Neutrophil (primary cell): ENCODE measurements at regions not wholly inside any gene's neighbourhood (a gene's known extent, or its start where the extent isn't known, plus 50 kb on each side); places are given as distances from the start of the nearest gene placed in this dataset.

Experiments
- H3K27ac ChIP-seq: fragments of 200-600 bp; sonication (generic); 2 replicates; pipeline ENCODE4 v1.5.1; 2016; ENCODE audit warnings: mild to moderate bottlenecking, moderate library complexity
- H3K27me3 ChIP-seq: fragments of 200-600 bp; sonication (generic); 2 replicates; pipeline ENCODE4 v1.6.0; 2016; ENCODE audit warnings: mild to moderate bottlenecking
- H3K36me3 ChIP-seq: fragments of 200-600 bp; sonication (generic); 2 replicates; pipeline ENCODE4 v1.5.1; 2017
- H3K4me1 ChIP-seq, 2 experiments: fragments of 200-600 bp in 1 of 2; sonication (generic) in 1 of 2; 1 replicate in 1 of 2; 2 replicates in 1 of 2; pipeline versions ENCODE4 v1.5.1 to v1.6.1; 2013 to 2016; ENCODE audit warnings: low read depth in 1 of 2, low read length in 1 of 2, mild to moderate bottlenecking in 1 of 2, moderate library complexity in 1 of 2; ENCODE audit not compliant: control insufficient read depth in 1 of 2, insufficient read depth in 1 of 2
- H3K4me3 ChIP-seq, 2 experiments: fragments of 200-600 bp in 1 of 2; sonication (generic) in 1 of 2; 1 replicate in 1 of 2; 2 replicates in 1 of 2; pipeline ENCODE4 v1.5.1; 2013 to 2016; ENCODE audit warnings: low read depth in 1 of 2, low read length in 1 of 2, mild to moderate bottlenecking in 1 of 2, moderate library complexity in 1 of 2
- H3K9me3 ChIP-seq: fragments of 200-600 bp; sonication (generic); 2 replicates; pipeline ENCODE4 v1.5.1; 2016
- CTCF ChIP-seq: fragments of 200-600 bp; sonication (generic); IDR thresholded peaks from 2 replicates; pipeline ENCODE4 v1.5.1; 2016; ENCODE audit warnings: antibody characterized with exemption

DNA sequence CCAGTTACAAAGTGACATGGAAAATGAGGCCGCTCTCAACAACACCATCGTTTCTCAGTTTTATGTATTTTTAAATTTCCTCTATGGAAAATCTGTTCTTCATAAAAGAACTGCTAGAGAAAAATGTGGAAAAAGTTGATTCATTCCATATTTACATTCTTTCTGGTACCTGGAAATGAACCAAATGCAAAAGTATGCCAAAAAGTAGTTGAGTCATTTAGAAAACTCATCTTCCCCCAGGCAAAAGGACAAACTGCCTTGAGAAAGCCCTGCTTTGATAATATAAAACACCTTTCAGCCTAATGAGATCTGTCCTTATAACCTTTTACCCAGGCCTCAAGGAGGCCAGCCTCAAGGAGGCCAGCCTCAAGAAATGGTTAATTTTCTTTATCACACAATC, 283.0 kb upstream of the VEPH1 start:
- Histone ChIP-seq H3K4me3 (no peak overlapping the region), H3K27me3 (no peaks in the 10 kb centered on the region), H3K4me1 (no peaks in the 10 kb centered on the region), H3K9me3 (no peaks in the 10 kb centered on the region), H3K27ac (no peak overlapping the region), H3K36me3 (no peaks in the 10 kb centered on the region)
- no peak for TF ChIP-seq CTCF

- H3K27ac ChIP-seq = no peak overlapping the region
- H3K36me3 ChIP-seq = no peaks in the 10 kb centered on the region
- H3K4me3 ChIP-seq = no peak overlapping the region
- H3K9me3 ChIP-seq = no peaks in the 10 kb centered on the region
- no peaks in the 10 kb centered on the region for H3K4me1 ChIP-seq
- H3K27me3 ChIP-seq = no peaks in the 10 kb centered on the region
- no peak for TF ChIP-seq CTCF
Measured at GRCh38 chr3:157785102-157785826, 282.0 kb upstream of the VEPH1 start.

- TF ChIP-seq CTCF = no peak
- no peak overlapping the region for H3K4me3 ChIP-seq
- no peaks in the 10 kb centered on the region for H3K36me3 ChIP-seq
- H3K9me3 ChIP-seq = no peaks in the 10 kb centered on the region
- no peak overlapping the region for H3K27ac ChIP-seq
- no peaks in the 10 kb centered on the region for H3K27me3 ChIP-seq
- H3K4me1 ChIP-seq = no peaks in the 10 kb centered on the region
Measured at GRCh38 chr3:157782236-157782635, 279.0 kb upstream of the VEPH1 start.

GRCh38 chr3:157776861-157777260, 273.6 kb upstream of the VEPH1 start:
- Histone ChIP-seq H3K36me3 (no peaks in the 10 kb centered on the region), H3K9me3 (no peaks in the 10 kb centered on the region), H3K27ac (no peak overlapping the region), H3K4me1 (no peaks in the 10 kb centered on the region), H3K4me3 (no peak overlapping the region), H3K27me3 (no peaks in the 10 kb centered on the region)
- TF ChIP-seq CTCF = no peak

- Histone ChIP-seq H3K4me1 (no peaks in the 10 kb centered on the region), H3K9me3 (no peaks in the 10 kb centered on the region), H3K27ac (no peak overlapping the region), H3K4me3 (no peak overlapping the region), H3K27me3 (no peaks in the 10 kb centered on the region), H3K36me3 (no peaks in the 10 kb centered on the region)
- TF ChIP-seq CTCF = no peak
Measured at GRCh38 chr3:157775446-157775845, 272.2 kb upstream of the VEPH1 start.
